Stimulated activated CD8-positive, alpha-beta memory T cell treated with anti-CD3 and anti-CD28 coated beads, Interleukin-12 subunit alpha, Interleukin-12 subunit beta, amount 100 ng/mL, for 24 hours (primary cell): ENCODE measurements at regions not wholly inside any gene's neighbourhood (a gene's known extent, or its start where the extent isn't known, plus 50 kb on each side); places are given as distances from the start of the nearest gene placed in this dataset.
"Not testable (repeated sequence)": the region's sequence is repeated elsewhere in the genome, so short reads cannot be mapped to it uniquely, and the experiment has no call there.

Source experiments
- DNase-seq: peaks from one replicate; pipeline ENCODE4 v3.0.0-alpha.2; 2020; ENCODE audit errors: extremely low read depth

DNA sequence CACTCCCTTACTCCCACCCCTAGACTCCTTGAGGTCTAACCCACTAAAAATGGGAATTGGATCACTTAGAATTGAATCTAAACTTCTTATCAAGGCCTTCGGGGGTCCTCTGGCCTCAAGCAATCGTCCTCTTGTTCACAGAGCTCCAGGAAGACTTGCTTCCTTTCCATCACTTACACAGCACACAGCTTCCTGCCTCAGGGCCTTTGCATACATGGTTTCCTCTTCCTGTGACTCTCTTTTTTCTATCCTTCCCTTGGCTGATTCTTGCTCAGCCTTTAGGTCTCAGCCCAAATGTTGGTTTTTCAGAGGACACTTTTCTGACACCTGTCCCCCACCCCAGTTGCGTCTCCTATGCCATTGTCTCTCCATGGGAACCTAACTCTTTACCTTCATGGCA lies 50.0 kb upstream of the ALDH1B1 start:
- DNase-seq, result no peak

- no peak for DNase-seq
These were observed 50.4 kb upstream of the ALDH1B1 start for GRCh38 chr9:38342096-38342495.

DNA sequence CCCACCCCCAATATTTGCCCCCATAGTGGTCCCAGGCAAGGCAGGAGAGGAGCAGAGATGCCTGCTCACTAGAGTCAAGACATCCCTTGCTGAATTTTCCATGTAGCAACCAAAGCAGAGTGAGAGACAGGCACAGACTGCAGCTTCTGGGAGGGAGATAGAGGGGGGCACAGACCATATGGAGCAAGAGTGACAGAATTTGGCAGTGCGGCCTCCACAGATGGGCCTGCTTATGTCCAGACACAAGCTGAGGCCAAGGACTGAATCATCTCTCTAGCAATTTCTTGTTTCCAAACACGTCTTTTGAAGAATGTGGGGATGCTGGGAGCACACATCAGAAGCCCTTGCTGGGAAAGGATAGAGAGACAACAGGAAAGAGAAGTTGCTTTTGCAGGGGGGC lies 53.0 kb upstream of the ALDH1B1 start:
- no peak for DNase-seq

DNA sequence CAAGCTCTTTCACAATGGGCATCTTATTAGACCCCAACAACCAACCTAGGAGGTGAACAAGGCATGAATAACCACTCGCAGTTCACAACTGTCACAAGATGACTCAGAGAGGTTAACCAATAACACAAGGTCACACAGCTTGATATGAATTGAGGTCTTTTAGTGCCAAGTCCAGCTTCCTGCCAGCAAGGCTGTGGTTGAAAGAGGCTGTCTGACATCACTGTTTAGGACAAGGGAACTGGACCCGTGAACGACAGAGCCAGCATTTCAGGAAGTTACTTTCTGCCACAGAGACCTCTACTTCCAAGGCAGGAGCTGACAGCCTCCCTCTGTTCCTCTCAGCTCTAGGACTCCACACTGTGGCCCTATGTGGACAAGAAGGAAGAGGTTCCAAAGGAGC lies 53.4 kb upstream of the ALDH1B1 start:
- no peak for DNase-seq

DNA sequence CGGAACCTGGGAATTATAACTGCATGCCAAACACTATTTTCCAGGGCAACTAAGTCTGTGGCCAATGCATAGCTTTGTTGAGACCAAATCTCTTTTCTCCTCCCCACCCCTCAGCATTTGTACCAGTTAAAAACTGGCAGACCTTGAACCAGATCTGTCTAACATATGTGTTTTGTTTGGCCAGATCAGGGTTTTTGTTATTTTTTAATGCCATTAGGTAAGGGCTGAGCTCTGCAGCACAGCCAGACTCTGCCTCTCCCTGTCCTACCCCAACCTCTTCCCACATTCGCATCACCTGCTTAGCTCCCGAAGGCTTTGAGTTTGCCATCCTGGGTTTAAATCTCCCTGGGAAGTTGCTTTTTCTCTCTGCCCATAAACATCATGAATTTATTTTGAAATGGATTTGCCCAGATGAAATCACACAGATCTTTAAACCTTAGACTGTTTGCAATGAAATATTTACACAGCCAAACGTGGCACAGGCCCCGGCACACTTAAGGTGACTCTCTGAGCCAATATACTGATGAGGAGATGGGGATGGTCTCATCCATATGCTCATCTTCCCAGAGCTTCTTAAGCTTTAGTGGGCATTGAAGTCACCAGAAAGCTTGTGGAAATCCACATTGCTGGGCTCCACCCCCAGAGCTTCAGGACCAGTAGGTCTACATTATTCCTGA lies 54.0 kb upstream of the ALDH1B1 start:
- no peak for DNase-seq

- no peak for DNase-seq
These were observed 54.7 kb upstream of the ALDH1B1 start for GRCh38 chr9:38337706-38338264.

DNA sequence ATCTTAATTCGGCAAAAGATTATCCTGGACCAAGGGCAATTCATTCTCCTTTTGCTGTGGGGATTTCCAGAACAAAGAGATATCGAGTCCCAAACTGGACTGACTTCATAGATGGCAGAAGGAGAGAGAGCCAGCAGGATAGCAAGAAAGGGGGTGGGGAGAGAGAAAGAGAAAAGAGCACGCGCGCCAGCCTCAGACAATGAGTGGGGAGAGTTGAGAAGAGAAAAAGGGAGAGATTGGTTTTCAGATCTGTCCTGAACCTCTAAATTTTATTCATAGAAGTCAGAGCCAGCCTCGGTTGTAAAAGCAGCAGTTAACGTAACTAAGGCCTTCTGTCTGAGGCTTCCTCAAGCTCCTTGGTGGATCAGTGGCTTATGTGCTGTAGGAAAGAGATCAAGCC lies 55.3 kb upstream of the ALDH1B1 start:
- DNase-seq, result no peak

- no peak for DNase-seq
These were observed 56.2 kb upstream of the ALDH1B1 start for GRCh38 chr9:38336341-38336740.

DNA sequence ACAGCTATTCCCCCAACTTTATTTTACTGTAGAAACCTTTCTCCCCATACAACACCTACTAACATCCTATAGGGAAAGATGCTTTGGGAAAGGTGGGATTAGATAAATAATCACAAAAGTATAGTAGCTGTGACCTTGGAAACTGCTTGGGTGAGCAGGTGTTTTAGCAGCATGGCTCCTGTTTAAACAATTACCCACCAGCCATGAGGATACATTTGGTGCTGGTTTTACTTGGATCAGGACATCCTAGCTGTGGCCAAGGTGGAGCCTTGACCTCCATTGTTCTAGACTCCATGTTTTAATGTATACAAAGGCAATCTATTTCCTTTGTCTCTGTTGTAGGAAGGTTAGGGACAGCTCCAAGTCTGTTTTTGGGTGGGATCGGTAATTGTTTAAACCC lies 56.8 kb upstream of the ALDH1B1 start:
- DNase-seq, result no peak

DNA sequence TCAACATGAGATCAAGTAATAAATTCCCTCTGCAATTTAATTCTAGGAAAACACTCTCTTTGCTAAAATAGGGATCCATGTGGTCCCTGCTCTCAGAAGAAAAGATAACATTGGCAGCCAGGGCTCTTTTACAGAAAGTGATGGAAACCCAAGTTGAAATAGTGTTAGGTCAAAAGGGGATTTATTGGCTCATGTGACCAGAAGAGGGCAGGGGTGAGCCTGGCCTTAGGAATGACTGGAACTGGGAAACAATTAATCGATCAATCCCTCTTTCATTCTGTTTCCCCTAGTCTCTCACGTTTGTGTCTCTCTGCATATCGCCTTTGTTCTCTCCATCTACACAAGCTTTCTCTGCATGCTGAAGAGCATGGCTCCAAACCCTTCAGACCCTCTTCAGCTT lies 58.3 kb upstream of the ALDH1B1 start:
- no peak for DNase-seq

GRCh38 chr9:38333047-38333446 lies 59.5 kb upstream of the ALDH1B1 start:
- DNase-seq, result no peak

- no peak for DNase-seq
These were observed 59.9 kb upstream of the ALDH1B1 start for GRCh38 chr9:38332625-38333024.

DNA sequence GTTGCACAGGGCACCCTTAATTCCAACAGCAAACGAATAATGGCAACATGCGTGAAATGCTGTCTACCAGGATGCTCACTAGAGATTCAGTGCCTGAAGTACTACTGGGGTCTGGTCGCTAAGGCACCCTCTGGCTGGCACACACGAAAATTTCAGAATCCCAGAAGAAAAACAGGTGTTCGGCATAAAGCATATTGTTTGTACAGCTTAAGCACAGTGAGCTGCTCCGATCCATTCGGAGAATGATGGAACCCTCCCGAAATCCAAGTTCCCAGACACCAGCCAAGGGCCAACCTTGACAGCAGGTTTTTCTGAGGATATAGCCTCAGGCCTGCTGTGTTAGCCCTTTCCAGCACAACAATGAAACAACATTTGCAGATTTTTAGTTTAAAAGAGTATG lies 61.4 kb upstream of the ALDH1B1 start:
- DNase-seq, result no peak

GRCh38 chr9:38329968-38330367 lies 62.5 kb upstream of the ALDH1B1 start:
- DNase-seq, result no peak

DNA sequence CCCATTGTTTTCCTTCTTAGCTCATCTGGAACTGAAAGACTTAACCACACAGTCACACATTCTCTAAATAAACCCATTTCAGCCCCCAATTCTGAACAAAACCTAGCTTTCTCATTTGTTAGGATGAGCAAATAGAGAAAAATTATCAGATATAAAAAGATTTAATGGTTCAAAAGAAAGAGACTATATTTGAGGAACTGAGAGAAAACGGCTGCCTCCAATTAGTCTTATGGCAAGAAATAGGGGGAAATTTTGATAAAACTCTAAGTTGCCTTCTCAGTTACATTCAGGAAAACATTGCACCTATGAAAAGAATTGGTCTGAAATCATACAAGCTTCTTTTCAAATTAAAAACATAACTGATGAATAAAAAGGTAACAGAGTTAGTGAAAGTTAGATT lies 63.7 kb upstream of the ALDH1B1 start:
- DNase-seq, result no peak

GRCh38 chr9:38326122-38326521 lies 66.4 kb upstream of the ALDH1B1 start:
- no peak for DNase-seq

- DNase-seq, result not testable (repeated sequence)
These were observed 68.3 kb upstream of the ALDH1B1 start for GRCh38 chr9:38324213-38324612.

DNA sequence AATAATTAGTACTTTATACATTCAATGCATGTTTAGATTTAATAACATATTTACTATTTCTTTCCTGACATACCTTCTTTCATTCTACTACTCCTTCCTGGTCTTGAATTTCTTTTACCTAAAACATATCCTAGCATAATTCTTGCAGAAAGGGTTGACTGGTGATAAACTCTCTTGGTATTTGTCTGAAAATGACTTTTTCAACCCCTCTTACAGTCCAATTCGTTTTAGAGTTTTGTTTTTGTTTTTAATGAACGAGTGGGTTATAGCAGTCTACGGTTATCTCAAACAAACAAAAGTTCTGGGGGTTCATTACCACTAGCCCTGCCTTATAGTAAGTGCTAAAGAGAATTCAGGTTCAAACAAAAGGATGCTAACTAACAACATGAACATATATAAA lies 69.6 kb upstream of the ALDH1B1 start:
- DNase-seq, result no peak

GRCh38 chr9:38319496-38320173 lies 72.9 kb upstream of the ALDH1B1 start:
- no peak for DNase-seq

- no peak for DNase-seq
These were observed 73.6 kb upstream of the ALDH1B1 start for GRCh38 chr9:38318759-38319495.

- DNase-seq, result no peak
These were observed 76.2 kb upstream of the ALDH1B1 start for GRCh38 chr9:38316166-38316780.

DNA sequence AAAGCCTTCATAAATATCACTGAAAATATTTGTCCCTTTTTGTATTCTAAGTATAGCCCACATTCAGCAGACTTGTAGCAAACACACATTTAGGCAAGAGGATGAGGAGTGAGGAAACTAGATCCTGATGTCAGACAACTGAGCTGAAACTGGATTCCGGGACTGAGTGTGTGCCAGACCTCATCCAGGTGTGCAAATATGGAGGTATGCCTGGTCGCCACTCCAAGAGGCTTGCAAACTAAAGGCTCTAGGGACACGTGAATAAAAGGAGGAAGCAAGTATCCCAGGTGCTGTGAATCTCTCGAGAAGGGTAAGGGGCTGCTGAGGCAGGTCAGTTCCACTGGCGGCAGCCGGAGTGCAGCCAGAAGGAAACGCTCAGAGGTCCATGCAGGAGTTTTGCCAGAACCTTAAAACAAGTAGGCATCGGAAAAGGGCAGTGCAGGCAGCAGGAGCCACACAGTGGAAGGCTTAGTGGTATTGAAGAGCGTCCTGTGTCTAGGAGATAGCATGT lies 77.4 kb upstream of the ALDH1B1 start:
- DNase-seq, result no peak
